ENCODE measurements at regions not wholly inside any gene's neighbourhood (a gene's known extent, or its start where the extent isn't known, plus 50 kb on each side); places are given as distances from the start of the nearest gene placed in this dataset.

GRCh38 chr11:19344661-19345518 is 104.1 kb upstream of the E2F8 start (continued):
- peak; percentile 30 for TF ChIP-seq CTBP2 (IDR thresholded peaks at IDR 0.05; ENCODE audit: borderline replicate concordance, insufficient read depth, insufficient read length, low read length)
- peak; percentile 36 for TF ChIP-seq ASH2L (IDR thresholded peaks at IDR 0.05; ENCODE audit: low read length)
